ENCODE measurements at regions not wholly inside any gene's neighbourhood (a gene's known extent, or its start where the extent isn't known, plus 50 kb on each side); places are given as distances from the start of the nearest gene placed in this dataset.

GRCh38 chr6:86820750-86821149, 116.6 kb upstream of the HTR1E start:
- Histone ChIP-seq H3K9me3 (ENCODE audit: low read length) (no peaks in the 10 kb centered on the region), H3K4me2 (ENCODE audit: low read length) (no peak overlapping the region), H3K36me3 (ENCODE audit: insufficient read depth, low read length) (no peaks in the 10 kb centered on the region), H4K20me1 (ENCODE audit: insufficient read depth, low read length) (no peaks in the 10 kb centered on the region), H3K79me2 (ENCODE audit: insufficient read depth, low read depth, low read length) (no peaks in the 10 kb centered on the region), H3K9me2 (ENCODE audit: insufficient read depth, low read length) (no peaks in the 10 kb centered on the region), H2AFZ (ENCODE audit: low read length) (no peak overlapping the region), H3K4me3 (ENCODE audit: low read depth, low read length, poor library complexity, severe bottlenecking) (no peak overlapping the region), H3K4me1 (ENCODE audit: insufficient read depth, low read length, poor library complexity, severe bottlenecking) (no peaks in the 10 kb centered on the region), H3K27ac (ENCODE audit: low read depth, low read length, poor library complexity, severe bottlenecking) (no peak overlapping the region)
- DNase-seq (ENCODE audit: low spot score) = peak; percentile 2
- no peak for TF ChIP-seq CTCF (conservative IDR thresholded peaks at IDR 0.05; ENCODE audit: low read length)
- no peak for TF ChIP-seq EZH2phosphoT487 (IDR thresholded peaks at IDR 0.05; ENCODE audit: borderline replicate concordance, low read depth, low read length)
- no TSS peak for BruUV-seq (replicated peaks)
- intact Hi-C loops (cut with micrococcal nuclease; ENCODE audit: unreplicated experiment) = no loop called here
- ChIA-PET POLR2A (no interaction called here), CTCF (ENCODE audit: unreplicated experiment) (no interaction called here)

GRCh38 chr6:86793649-86794048, 143.7 kb upstream of the HTR1E start:
- DNase-seq (ENCODE audit: low spot score) = no peak
- intact Hi-C loops (cut with micrococcal nuclease; ENCODE audit: unreplicated experiment) = no loop called here
- no peak overlapping the region for H3K4me3 ChIP-seq (ENCODE audit: low read depth, low read length, poor library complexity, severe bottlenecking)
- no peak overlapping the region for H2AFZ ChIP-seq (ENCODE audit: low read length)
- BruUV-seq (replicated peaks) = no TSS peak
- no peaks in the 10 kb centered on the region for H3K4me1 ChIP-seq (ENCODE audit: insufficient read depth, low read length, poor library complexity, severe bottlenecking)
- no peaks in the 10 kb centered on the region for H3K36me3 ChIP-seq (ENCODE audit: insufficient read depth, low read length)
- H4K20me1 ChIP-seq (ENCODE audit: insufficient read depth, low read length) = no peaks in the 10 kb centered on the region
- TF ChIP-seq CTCF (conservative IDR thresholded peaks at IDR 0.05; ENCODE audit: low read length) = no peak
- TF ChIP-seq EZH2phosphoT487 (IDR thresholded peaks at IDR 0.05; ENCODE audit: borderline replicate concordance, low read depth, low read length) = no peak
- no peaks in the 10 kb centered on the region for H3K79me2 ChIP-seq (ENCODE audit: insufficient read depth, low read depth, low read length)
- no peak overlapping the region for H3K4me2 ChIP-seq (ENCODE audit: low read length)
- H3K9me2 ChIP-seq (ENCODE audit: insufficient read depth, low read length) = no peaks in the 10 kb centered on the region
- no peak overlapping the region for H3K27ac ChIP-seq (ENCODE audit: low read depth, low read length, poor library complexity, severe bottlenecking)
- POLR2A ChIA-PET = no interaction called here
- CTCF ChIA-PET (ENCODE audit: unreplicated experiment) = no interaction called here
- H3K9me3 ChIP-seq (ENCODE audit: low read length) = no peaks in the 10 kb centered on the region

GRCh38 chr6:86791476-86791875, 145.9 kb upstream of the HTR1E start:
- intact Hi-C loops (cut with micrococcal nuclease; ENCODE audit: unreplicated experiment) = no loop called here
- CTCF ChIA-PET (ENCODE audit: unreplicated experiment) = no interaction called here
- BruUV-seq (replicated peaks) = no TSS peak

More at GRCh38 chr6:86791476-86791875, 145.9 kb upstream of the HTR1E start:
- POLR2A ChIA-PET = no interaction called here
- no peak for TF ChIP-seq EZH2phosphoT487 (IDR thresholded peaks at IDR 0.05; ENCODE audit: borderline replicate concordance, low read depth, low read length)
- no peak for TF ChIP-seq CTCF (conservative IDR thresholded peaks at IDR 0.05; ENCODE audit: low read length)
- H4K20me1 ChIP-seq (ENCODE audit: insufficient read depth, low read length) = no peaks in the 10 kb centered on the region
- no peak overlapping the region for H3K4me3 ChIP-seq (ENCODE audit: low read depth, low read length, poor library complexity, severe bottlenecking)
- no peak overlapping the region for H2AFZ ChIP-seq (ENCODE audit: low read length)
- no peaks in the 10 kb centered on the region for H3K4me1 ChIP-seq (ENCODE audit: insufficient read depth, low read length, poor library complexity, severe bottlenecking)
- no peak for DNase-seq (ENCODE audit: low spot score)
- H3K9me3 ChIP-seq (ENCODE audit: low read length) = no peaks in the 10 kb centered on the region
- H3K36me3 ChIP-seq (ENCODE audit: insufficient read depth, low read length) = no peaks in the 10 kb centered on the region
- H3K27ac ChIP-seq (ENCODE audit: low read depth, low read length, poor library complexity, severe bottlenecking) = no peak overlapping the region
- no peaks in the 10 kb centered on the region for H3K79me2 ChIP-seq (ENCODE audit: insufficient read depth, low read depth, low read length)
- no peak overlapping the region for H3K4me2 ChIP-seq (ENCODE audit: low read length)
- H3K9me2 ChIP-seq (ENCODE audit: insufficient read depth, low read length) = no peaks in the 10 kb centered on the region

Data from OCI-LY7 (cell line).